Hematopoietic multipotent progenitor cell treated with erythropoietin and hydrocortisone succinate and interleukin-3 and kit ligand, for 8 days (in vitro differentiated cells): ENCODE measurements at regions not wholly inside any gene's neighbourhood (a gene's known extent, or its start where the extent isn't known, plus 50 kb on each side); places are given as distances from the start of the nearest gene placed in this dataset.
"Not testable (repeated sequence)": the region's sequence is repeated elsewhere in the genome, so short reads cannot be mapped to it uniquely, and the experiment has no call there.

ENCODE experiments used
- DNase-seq: peaks from one replicate; pipeline ENCODE4 v3.0.0-alpha.2; 2015

DNA sequence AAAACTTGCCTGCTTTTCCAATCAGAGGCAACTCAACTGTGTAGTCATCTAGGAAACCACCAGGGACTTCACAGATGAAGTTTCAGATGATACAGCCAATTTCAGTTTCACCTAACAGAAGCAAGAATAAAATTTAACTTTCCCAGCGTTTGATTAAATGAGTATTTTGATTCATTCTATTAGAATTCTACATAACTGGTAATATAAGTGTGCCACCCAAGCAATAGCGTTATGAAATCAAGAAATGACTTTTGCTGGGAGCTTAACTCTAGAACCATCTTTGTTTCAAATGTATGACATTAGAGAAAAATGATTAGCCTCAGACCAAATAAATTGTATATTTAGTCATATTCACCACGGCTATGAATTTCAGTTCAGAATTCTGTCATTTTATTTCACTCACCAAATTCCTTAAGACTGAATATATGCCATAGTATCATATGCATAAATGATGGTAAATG is 239.3 kb downstream of the NRIP1 start:
- DNase-seq = no peak

DNA sequence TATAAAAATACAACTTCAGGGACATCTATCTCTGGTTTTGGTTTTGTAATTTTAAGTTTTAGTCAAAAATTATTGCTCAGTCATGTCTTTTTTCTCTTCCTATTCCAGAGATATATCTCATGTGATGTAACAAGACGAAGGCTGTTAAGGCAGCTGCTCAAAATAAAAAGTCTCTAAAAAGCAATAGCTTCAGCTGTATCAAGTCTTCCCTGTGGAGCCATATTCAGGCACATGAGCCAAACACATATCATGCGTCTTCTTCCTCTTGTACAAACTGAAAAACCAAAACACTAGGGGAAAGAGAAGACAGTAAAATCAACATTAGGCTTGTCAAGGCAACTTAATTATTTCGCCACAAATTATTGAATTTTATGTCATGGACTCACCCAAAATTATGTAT is 240.7 kb downstream of the NRIP1 start:
- no peak for DNase-seq

GRCh38 chr21:14817311-14817710 is 247.5 kb downstream of the NRIP1 start:
- DNase-seq = no peak

DNA sequence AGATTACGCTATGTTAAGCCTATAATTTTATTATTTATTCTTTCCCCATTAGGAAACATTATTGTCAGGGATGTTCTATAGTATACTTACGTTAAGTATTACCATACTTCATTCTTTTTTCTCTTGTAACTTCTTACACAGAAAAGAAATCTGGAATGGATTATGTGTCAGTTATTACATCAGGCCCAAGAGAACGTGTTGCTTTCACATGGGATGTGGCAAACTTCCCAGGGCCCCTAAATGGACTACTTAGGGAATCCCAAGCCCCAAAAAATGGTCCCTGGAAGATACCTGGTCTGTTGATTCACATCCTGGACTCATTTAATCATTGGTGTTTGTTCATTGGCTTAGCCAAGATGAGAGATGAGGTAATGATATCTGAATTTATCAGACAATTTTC is 249.8 kb downstream of the NRIP1 start:
- no peak for DNase-seq

DNA sequence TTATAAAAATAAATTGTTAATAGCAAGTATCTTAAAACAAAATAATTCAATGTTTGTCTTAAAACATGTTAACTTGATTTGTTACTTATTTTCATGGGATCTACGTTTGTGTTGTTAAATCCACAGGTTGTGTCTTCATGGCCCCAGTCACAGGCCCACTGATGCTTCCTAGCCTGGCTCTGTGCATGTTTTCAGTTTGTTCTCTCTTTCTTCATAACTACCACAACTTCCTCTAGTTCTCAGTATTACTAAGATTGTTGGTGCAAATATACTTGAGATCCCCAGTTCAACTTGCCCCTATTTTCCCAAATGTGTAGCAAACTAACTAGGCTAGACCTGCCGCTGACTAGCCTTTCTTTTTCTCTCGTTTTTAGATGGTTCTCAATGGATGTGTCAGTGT is 250.5 kb downstream of the NRIP1 start:
- DNase-seq = no peak

GRCh38 chr21:14804170-14804569 is 258.1 kb upstream of the SAMSN1 start:
- not testable (repeated sequence) for DNase-seq

GRCh38 chr21:14797543-14797942 is 251.4 kb upstream of the SAMSN1 start:
- DNase-seq = no peak

- DNase-seq = no peak
These were observed 241.2 kb upstream of the SAMSN1 start for GRCh38 chr21:14787312-14787711.

DNA sequence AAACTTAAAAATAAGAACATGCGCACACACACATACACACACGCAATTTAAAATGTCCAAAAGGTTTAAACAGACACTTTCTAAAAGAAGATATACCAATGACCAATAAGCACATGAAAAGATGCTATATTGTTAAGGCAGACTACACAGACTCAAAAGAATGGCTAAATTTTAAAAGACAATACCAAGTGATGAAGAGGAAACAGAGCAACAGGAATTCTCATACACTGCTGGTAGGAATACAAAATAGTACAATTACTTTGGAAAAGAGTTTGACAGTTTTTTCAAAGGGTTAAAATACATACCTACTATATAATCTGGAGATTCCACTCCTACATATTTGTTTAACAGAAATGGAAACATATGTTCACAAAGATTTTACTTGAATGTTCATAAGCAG is 239.6 kb upstream of the SAMSN1 start:
- DNase-seq = no peak

DNA sequence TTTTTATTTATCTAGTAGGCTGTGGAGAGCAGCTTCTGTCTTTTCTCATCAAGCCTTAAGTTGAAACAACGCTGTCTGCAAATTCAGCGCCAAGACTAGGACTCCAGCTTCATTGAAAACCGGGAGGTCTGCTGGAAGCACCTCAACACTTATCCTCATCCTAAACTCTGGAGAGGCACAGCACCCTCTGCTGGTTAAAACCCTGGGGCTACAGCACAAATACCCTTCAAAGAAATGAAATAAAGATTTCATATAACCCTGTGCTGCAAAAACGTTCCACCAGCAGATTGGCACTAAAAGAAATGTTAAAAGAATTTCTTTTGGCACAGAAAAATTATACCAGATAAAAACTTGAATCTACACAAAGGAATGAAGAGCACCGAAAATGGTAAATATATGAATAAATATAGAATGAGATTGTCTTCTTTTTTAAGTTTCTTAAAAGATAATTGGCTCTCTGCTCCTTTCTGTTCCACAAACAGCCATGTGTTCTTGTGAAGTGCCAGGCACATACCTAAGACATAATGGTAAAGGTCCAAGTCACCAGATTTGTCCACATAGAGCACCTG is 227.7 kb upstream of the SAMSN1 start:
- peak; percentile 81 for DNase-seq

DNA sequence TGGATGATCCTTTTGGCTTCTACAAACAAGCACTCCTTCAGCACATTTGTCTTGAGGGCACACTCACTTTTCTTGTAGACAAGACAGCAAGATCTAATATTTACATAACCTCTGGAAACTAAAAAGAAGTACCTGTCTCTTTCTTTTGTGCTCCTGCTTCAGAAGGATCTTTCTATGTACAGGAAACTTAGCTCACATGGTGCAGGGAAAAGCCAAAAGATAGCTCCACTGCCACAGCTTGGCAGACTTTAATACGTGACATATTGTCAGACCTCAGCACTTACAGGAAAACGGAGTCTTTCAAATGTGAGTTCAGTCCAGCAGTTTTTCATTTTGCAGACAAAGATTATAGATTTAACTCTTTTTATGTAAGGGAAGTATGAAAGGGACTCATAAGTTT is 225.5 kb upstream of the SAMSN1 start:
- no peak for DNase-seq

DNA sequence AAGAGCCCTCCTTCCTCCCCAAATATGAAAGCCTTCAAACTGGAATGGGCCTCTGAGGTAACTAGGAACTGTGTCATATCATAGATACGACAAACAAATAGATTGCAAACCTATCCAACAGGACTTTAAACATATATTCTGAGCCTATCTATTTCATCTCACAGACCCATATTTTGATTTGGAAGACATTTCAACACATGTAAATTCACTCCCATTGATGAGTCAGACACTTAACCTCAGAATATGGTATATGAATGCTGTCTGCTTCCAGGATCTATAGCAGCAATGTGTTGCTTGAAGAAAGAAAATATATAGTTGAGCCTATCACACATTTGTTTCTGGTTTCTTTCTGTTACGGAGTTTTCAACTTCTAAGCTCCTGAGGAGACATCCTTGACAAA is 221.9 kb upstream of the SAMSN1 start:
- DNase-seq = no peak

- no peak for DNase-seq
These were observed 221.2 kb upstream of the SAMSN1 start for GRCh38 chr21:14767192-14767852.

- DNase-seq = no peak
These were observed 220.1 kb upstream of the SAMSN1 start for GRCh38 chr21:14766241-14766640.

DNA sequence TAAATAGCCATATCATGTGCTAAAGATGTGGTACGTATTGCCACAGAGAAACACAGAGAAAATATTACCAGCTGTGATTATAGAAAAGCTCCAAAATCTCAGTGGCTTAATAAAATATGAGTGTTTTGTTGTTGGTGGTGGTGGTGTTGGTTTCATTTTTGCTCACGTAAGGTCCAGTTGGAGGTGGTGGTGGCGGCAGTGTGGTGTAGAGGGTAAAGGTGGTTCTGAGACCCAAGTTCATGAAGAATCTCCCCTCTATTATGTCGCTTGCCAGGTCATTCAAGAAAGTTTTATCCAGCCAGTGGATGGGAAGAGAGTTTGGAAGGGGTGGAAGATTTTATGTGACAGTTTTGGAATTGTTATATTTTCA is 217.6 kb upstream of the SAMSN1 start:
- DNase-seq = no peak

- DNase-seq = peak; percentile 75
These were observed 216.9 kb upstream of the SAMSN1 start for GRCh38 chr21:14762734-14763694.

DNA sequence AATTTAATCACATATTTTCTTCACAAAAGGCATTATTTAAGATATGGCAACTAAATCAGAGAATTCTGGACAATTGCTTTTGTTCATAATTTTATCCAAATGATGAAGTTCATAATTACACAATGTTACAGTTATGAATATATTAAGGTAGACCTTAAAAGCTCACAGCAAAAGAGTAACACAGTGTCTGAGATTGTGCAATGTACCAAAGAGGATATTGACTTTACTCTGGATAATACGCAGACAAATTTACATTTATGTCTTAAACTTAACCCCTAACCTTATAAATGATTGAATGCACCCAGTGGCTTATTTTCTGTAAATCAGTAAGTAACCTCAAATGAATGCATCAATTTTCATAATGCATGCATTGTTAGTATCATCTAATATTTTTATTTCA is 216.2 kb upstream of the SAMSN1 start:
- DNase-seq = no peak

- no peak for DNase-seq
These were observed 213.2 kb upstream of the SAMSN1 start for GRCh38 chr21:14759285-14759684.

DNA sequence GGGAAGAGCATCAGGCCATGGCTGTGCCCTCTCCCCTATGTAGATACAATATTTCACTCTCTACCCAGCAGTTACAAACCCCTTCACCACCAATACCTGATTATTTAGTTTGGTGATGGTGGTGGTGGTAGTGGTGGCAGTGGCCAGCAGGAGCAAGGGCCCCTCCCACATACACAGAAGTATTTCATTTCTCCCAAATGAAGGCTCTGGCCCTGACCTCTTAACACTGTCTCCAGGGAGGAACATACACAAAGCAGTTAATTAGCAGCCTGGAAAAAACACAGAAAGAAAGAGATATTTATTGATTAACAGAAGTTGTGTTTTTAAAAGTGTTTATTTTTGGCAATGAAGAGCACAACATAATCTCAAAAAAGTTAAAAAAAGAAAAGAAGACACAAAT is 212.7 kb upstream of the SAMSN1 start:
- DNase-seq = no peak

- DNase-seq = no peak
These were observed 211.6 kb upstream of the SAMSN1 start for GRCh38 chr21:14757533-14758327.

DNA sequence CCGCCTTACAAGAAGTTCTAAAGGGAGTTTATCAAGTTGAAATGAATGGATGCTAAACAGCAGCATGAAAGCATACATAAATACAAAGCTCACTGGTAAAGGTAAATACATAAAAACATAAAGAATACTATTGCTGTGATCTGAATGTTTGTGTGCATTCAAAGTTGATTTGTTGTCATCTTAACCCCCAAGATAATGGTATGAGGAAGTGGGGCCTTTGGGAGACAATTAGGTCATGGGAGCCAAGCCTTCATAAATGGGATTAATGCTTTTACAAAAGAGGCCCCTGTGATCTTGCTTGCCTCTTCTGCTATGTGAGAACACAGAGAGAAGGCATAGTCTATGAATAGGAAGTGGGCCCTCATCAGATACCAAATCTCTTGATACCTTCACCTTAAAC is 209.0 kb upstream of the SAMSN1 start:
- DNase-seq = no peak

DNA sequence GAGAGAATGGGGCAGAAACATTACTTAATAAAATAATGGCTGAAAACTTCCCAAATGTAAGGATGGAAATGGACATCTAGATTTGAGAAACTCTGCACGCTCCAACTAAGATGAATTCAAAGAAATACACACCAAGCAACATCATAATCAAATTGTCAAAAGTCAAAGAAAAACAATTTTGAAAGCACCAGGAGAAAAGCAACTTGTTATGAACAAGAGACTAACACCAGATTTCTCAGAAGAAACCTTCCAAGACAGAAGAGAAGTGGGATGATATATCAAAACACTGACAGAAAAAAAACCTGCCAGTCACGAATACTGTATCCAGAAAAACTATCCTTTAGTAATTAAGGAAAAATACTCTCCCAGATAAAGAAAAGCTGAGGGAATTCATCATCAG is 208.6 kb upstream of the SAMSN1 start:
- DNase-seq = no peak

- no peak for DNase-seq
These were observed 208.1 kb upstream of the SAMSN1 start for GRCh38 chr21:14754259-14754604.
